Endothelial cell of umbilical vein (primary cell): ENCODE measurements at regions not wholly inside any gene's neighbourhood (a gene's known extent, or its start where the extent isn't known, plus 50 kb on each side); places are given as distances from the start of the nearest gene placed in this dataset.
"Not testable (repeated sequence)": the region's sequence is repeated elsewhere in the genome, so short reads cannot be mapped to it uniquely, and the experiment has no call there.

Experiments used
- EZH2 ChIP-seq: IDR thresholded peaks from 2 replicates; pipeline ENCODE4 v1.6.1; 2012; ENCODE audit warnings: borderline replicate concordance, low read depth, mild to moderate bottlenecking, moderate library complexity, low read length, inconsistent platforms; ENCODE audit not compliant: severe bottlenecking
- JUN ChIP-seq: IDR thresholded peaks from 2 replicates; pipeline ENCODE4 v1.6.1; 2011; ENCODE audit warnings: borderline replicate concordance, low read depth; ENCODE audit not compliant: insufficient read length, insufficient read depth
- MYC ChIP-seq: IDR thresholded peaks from one replicate; pipeline ENCODE4 v1.6.1; 2011; ENCODE audit warnings: mild to moderate bottlenecking, low read depth, low read length
- POLR2A ChIP-seq: IDR thresholded peaks from 2 replicates; pipeline ENCODE4 v1.6.1; 2012; ENCODE audit warnings: low read depth, mild to moderate bottlenecking, control low read depth, low read length
- POLR2AphosphoS5 ChIP-seq: IDR thresholded peaks from 2 replicates; pipeline ENCODE4 v1.6.1; 2012; ENCODE audit warnings: low read depth, mild to moderate bottlenecking, control low read depth, low read length, moderate library complexity; ENCODE audit not compliant: insufficient read depth
- TF ChIP-seq, protein P1 (sequence below), 2 donors: IDR thresholded peaks; 1 replicate in 1 of 2; 2 replicates in 1 of 2; pipeline ENCODE4 v1.5.1; 2011; ENCODE audit warnings: low read length in 2 of 2, mild to moderate bottlenecking in 2 of 2, moderate library complexity in 2 of 2, control low read depth in 1 of 2, inconsistent platforms in 1 of 2, low read depth in 1 of 2; ENCODE audit not compliant: insufficient read depth in 1 of 2; ENCODE audit errors: extremely low read depth in 1 of 2

DNA sequence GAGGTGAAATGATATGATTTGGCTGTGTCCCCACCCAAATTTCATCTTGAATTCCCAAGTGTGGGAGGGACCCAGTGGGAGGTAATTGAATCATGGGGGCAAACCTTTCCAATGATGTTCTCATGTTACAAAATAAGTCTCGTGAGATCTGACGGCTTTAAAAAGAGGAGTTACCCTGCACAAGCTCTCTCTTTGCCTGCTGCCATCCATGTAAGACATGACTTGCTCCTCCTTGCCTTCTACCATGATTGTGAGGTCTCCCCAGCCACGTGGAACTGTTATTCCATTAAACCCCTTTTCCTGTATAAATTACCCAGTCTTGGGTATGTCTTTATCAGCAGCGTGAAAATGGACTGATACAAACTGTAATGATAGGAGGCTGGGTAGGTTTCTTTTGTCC is 145.1 kb downstream of the AKR1D1 start:
- TF ChIP-seq, protein P1, sequence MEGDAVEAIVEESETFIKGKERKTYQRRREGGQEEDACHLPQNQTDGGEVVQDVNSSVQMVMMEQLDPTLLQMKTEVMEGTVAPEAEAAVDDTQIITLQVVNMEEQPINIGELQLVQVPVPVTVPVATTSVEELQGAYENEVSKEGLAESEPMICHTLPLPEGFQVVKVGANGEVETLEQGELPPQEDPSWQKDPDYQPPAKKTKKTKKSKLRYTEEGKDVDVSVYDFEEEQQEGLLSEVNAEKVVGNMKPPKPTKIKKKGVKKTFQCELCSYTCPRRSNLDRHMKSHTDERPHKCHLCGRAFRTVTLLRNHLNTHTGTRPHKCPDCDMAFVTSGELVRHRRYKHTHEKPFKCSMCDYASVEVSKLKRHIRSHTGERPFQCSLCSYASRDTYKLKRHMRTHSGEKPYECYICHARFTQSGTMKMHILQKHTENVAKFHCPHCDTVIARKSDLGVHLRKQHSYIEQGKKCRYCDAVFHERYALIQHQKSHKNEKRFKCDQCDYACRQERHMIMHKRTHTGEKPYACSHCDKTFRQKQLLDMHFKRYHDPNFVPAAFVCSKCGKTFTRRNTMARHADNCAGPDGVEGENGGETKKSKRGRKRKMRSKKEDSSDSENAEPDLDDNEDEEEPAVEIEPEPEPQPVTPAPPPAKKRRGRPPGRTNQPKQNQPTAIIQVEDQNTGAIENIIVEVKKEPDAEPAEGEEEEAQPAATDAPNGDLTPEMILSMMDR (IDR thresholded peaks at IDR 0.05; ENCODE audit: extremely low read depth in 1 of 2, insufficient read depth in 1 of 2, low read depth in 1 of 2, low read length in 2 of 2) = not testable (repeated sequence)
- TF ChIP-seq POLR2A, MYC, EZH2, POLR2AphosphoS5, JUN: not testable (repeated sequence)
